BJ (cell line): ENCODE measurements at regions not wholly inside any gene's neighbourhood (a gene's known extent, or its start where the extent isn't known, plus 50 kb on each side); places are given as distances from the start of the nearest gene placed in this dataset.

Source experiments
- CTCF ChIA-PET: fragments of 350-600 bp; formaldehyde crosslinking; extraction: SDS; loops from one replicate; lab custom pipeline; 2021; ENCODE audit warnings: antibody characterized with exemption, inconsistent platforms; lab: Yijun Ruan, JAX
- POLR2A ChIA-PET: fragments of 300-600 bp; sonication (Branson Sonifier 250); formaldehyde crosslinking; extraction: SDS; loops from one replicate; lab custom pipeline; 2021; ENCODE audit warnings: antibody characterized with exemption; lab: Charles Lee
- DNase-seq: peaks from one replicate; pipeline ENCODE4 v3.0.0-alpha.2; 2011; ENCODE audit warnings: low read depth
- H3K27me3 ChIP-seq: 2 replicates; pipeline ENCODE4 v1.6.0; 2011; ENCODE audit warnings: low read length; ENCODE audit not compliant: control insufficient read depth, insufficient read depth
- H3K36me3 ChIP-seq: 2 replicates; pipeline ENCODE4 v1.5.1; 2011; ENCODE audit warnings: low read length; ENCODE audit not compliant: control insufficient read depth, insufficient read depth
- H3K4me3 ChIP-seq: 2 replicates; pipeline ENCODE4 v1.5.1; 2011; ENCODE audit warnings: low read depth, mild to moderate bottlenecking, control low read depth, low read length
- CTCF ChIP-seq: IDR thresholded peaks from 2 replicates; pipeline ENCODE4 v1.5.1; 2011; ENCODE audit warnings: low read depth, mild to moderate bottlenecking, control low read depth, inconsistent platforms, low read length, moderate library complexity; ENCODE audit not compliant: insufficient read depth

GRCh38 chr10:124155781-124156435 is 62.5 kb upstream of the CHST15 start:
- POLR2A ChIA-PET = no interaction called here
- no peak overlapping the region for H3K4me3 ChIP-seq
- DNase-seq = no peak

GRCh38 chr10:124153023-124153826 is 59.8 kb upstream of the CHST15 start:
- Histone ChIP-seq H3K27me3 (no peaks in the 10 kb centered on the region), H3K4me3 (no peak overlapping the region), H3K36me3 (no peaks in the 10 kb centered on the region)
- CTCF ChIA-PET = interaction anchor here (1.1 to 1.6 kb wide), 3 partner anchors 27 to 237 kb away, joined by 5 to 9 read pairs (median 6); no protein-coding TSS in a partner anchor
- DNase-seq = no peak
- no peak for TF ChIP-seq CTCF
- POLR2A ChIA-PET = interaction anchor here (0.5 to 0.7 kb wide), 3 partner anchors 15 to 47 kb away, joined by 3 to 8 read pairs (median 5); no protein-coding TSS in a partner anchor

More at GRCh38 chr10:124155781-124156435, 62.5 kb upstream of the CHST15 start:
- CTCF ChIA-PET = interaction anchor here (1.0 to 3.5 kb wide), 3 partner anchors 12 to 233 kb away, joined by 3 to 13 read pairs (median 7); no protein-coding TSS in a partner anchor
- no peak for TF ChIP-seq CTCF
- Histone ChIP-seq H3K27me3 (peaks cover 8% of the 10 kb centered on the region), H3K36me3 (no peaks in the 10 kb centered on the region)

DNA sequence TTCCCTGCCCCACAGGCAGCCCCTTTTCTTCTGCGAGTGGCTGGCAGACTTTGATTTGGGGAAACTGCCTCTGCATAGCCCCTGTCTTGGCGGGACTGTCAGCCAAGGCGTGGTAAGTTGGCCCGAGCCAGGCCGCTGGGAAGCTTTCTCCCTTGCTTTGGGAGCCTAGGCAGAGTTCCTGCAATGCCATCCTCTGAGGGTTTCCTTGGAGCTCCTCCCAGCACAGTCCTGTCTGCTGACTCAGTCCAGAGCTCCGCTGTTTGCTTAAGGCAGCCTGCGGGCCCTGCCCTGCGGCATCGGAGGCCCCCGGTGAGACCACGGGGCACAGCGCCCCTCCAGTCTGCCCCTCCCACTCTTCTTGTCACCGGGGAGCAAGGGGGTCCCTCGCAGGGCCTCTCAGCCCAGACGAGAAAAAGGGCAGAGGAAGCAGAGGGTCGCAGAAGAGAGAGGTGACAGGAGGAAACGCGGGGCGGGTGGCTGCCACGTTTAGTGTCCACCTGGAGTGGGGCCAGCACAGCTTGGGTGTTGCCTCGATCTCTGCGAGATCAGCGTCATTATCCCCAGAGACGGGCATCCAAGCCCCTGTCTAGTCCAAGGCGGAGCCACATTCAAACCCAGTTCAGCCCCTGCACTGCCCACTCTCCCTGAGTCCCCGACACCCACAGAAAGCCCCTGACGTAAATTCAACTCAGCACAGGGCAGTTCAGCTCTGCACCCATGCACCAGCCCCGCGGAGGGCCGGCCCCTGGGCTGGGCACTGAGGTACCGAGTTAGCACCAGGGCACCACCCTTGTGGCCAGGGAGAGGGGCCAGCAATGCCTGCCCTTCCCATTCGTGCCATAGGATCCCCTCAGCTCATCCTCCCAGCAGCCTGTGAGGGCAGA is 59.0 kb upstream of the CHST15 start:
- Histone ChIP-seq H3K4me3 (no peak overlapping the region), H3K27me3 (no peaks in the 10 kb centered on the region), H3K36me3 (no peaks in the 10 kb centered on the region)
- DNase-seq = no peak
- CTCF ChIA-PET = interaction anchor here (1.1 to 1.6 kb wide), 3 partner anchors 26 to 237 kb away, joined by 5 to 9 read pairs (median 6); no protein-coding TSS in a partner anchor
- POLR2A ChIA-PET = interaction anchor here (0.5 to 0.7 kb wide), 5 partner anchors 14 to 262 kb away, joined by 3 to 21 read pairs (median 5); no protein-coding TSS in a partner anchor
- TF ChIP-seq CTCF = no peak

DNA sequence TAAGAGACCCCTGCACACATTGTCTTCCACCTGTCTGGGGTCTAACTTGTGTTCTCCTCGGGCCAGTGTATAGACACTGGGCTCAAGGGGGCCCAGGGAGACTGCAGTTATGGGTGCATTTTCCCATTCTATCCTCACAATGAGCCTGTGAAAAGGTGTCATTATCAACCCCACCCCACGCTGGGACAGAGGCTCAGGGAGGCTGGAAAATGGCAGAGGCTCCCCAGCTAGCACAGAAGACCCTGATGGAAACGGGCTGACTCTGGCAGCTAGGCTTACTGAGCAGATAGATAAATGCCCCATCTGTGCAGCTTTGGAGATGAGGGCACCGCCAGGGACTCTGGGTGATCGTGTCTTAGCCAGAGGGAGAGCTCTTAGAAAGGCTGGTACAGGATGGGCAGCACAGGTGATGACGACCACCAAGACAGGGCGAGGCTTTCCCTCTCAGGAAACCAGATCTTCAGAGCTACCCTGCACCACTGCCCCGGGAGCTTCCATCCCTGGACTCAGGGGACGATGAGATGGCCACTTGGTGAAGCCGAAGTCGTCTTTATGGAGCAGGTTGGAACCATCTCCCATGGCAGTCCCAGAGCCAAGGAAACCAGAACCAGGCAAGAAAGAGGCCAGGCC is 58.2 kb upstream of the CHST15 start:
- CTCF ChIA-PET = interaction anchor here (1.1 to 1.6 kb wide), 3 partner anchors 25 to 238 kb away, joined by 5 to 9 read pairs (median 6); no protein-coding TSS in a partner anchor
- no peaks in the 10 kb centered on the region for H3K36me3 ChIP-seq
- DNase-seq = no peak
- POLR2A ChIA-PET = interaction anchor here (0.6 kb wide), 2 partner anchors 183 to 262 kb away, joined by 3 to 21 read pairs; no protein-coding TSS in a partner anchor
- TF ChIP-seq CTCF = no peak
- H3K4me3 ChIP-seq = no peak overlapping the region
- no peaks in the 10 kb centered on the region for H3K27me3 ChIP-seq
